AG04450 (cell line): ENCODE measurements at regions not wholly inside any gene's neighbourhood (a gene's known extent, or its start where the extent isn't known, plus 50 kb on each side); places are given as distances from the start of the nearest gene placed in this dataset.

ENCODE experiments used
- CTCF ChIA-PET: fragments of 300-600, 350-600 bp; formaldehyde crosslinking; extraction: SDS; loops from one replicate; lab custom pipeline; 2022; ENCODE audit warnings: antibody characterized with exemption, inconsistent platforms; lab: Charles Lee
- POLR2A ChIA-PET: fragments of 350-600 bp; formaldehyde crosslinking; extraction: SDS; loops from one replicate; lab custom pipeline; 2021; ENCODE audit warnings: antibody characterized with exemption, inconsistent platforms; lab: Yijun Ruan, JAX
- DNase-seq: peaks from one replicate; pipeline ENCODE4 v3.0.0-alpha.2; 2011; ENCODE audit warnings: low read depth, low spot score
- H3K27ac ChIP-seq: one replicate; pipeline ENCODE4 v1.5.1; 2012; ENCODE audit warnings: low read depth, low read length, control low read depth
- H3K27me3 ChIP-seq: one replicate; pipeline ENCODE4 v1.6.0; 2012; ENCODE audit warnings: low read length; ENCODE audit not compliant: control insufficient read depth, insufficient read depth
- H3K4me3 ChIP-seq: 2 replicates; pipeline ENCODE4 v1.5.1; 2011; ENCODE audit warnings: mild to moderate bottlenecking, low read depth, low read length, control low read depth
- H3K9me3 ChIP-seq: 2 replicates; pipeline ENCODE4 v1.5.1; 2012; ENCODE audit warnings: low read length; ENCODE audit not compliant: control insufficient read depth, insufficient read depth
- CTCF ChIP-seq: IDR thresholded peaks from 2 replicates; pipeline ENCODE4 v1.5.1; 2011; ENCODE audit warnings: low read depth, low read length, control low read depth, inconsistent platforms

- H3K27ac ChIP-seq = no peak overlapping the region
- no peak for DNase-seq
- POLR2A ChIA-PET = no interaction called here
- no peak for TF ChIP-seq CTCF
- H3K27me3 ChIP-seq = no peaks in the 10 kb centered on the region
- CTCF ChIA-PET = no interaction called here
- H3K4me3 ChIP-seq = no peak overlapping the region
- H3K9me3 ChIP-seq = no peaks in the 10 kb centered on the region; the same call in 1 of the 2 replicates
Measured at GRCh38 chr11:69394234-69394868, 87.1 kb upstream of the LINC01488 start.

- no peaks in the 10 kb centered on the region for H3K27me3 ChIP-seq
- ChIA-PET POLR2A (no interaction called here), CTCF (no interaction called here)
- H3K9me3 ChIP-seq = no peaks in the 10 kb centered on the region; the same call in 1 of the 2 replicates
- H3K4me3 ChIP-seq = no peak overlapping the region
- DNase-seq = no peak
- no peak for TF ChIP-seq CTCF
- H3K27ac ChIP-seq = no peak overlapping the region
Measured at GRCh38 chr11:69394869-69395246, 86.6 kb upstream of the LINC01488 start.

- no peaks in the 10 kb centered on the region for H3K27me3 ChIP-seq
- H3K4me3 ChIP-seq = no peak overlapping the region
- H3K9me3 ChIP-seq = no peaks in the 10 kb centered on the region; the same call in 1 of the 2 replicates
- no peak for TF ChIP-seq CTCF
- no peak for DNase-seq
- POLR2A ChIA-PET = no interaction called here
- CTCF ChIA-PET = no interaction called here
- H3K27ac ChIP-seq = no peak overlapping the region
Measured at GRCh38 chr11:69395287-69395686, 86.2 kb upstream of the LINC01488 start.

GRCh38 chr11:69396051-69396947 is 85.2 kb upstream of the LINC01488 start:
- ChIA-PET POLR2A (no interaction called here), CTCF (no interaction called here)
- no peak overlapping the region for H3K27ac ChIP-seq
- no peaks in the 10 kb centered on the region; the same call in 1 of the 2 replicates for H3K9me3 ChIP-seq
- no peak overlapping the region for H3K4me3 ChIP-seq
- TF ChIP-seq CTCF = no peak
- H3K27me3 ChIP-seq = no peaks in the 10 kb centered on the region
- DNase-seq = no peak

GRCh38 chr11:69396948-69397307 is 84.5 kb upstream of the LINC01488 start:
- no peaks in the 10 kb centered on the region; the same call in 1 of the 2 replicates for H3K9me3 ChIP-seq
- H3K27ac ChIP-seq = no peak overlapping the region
- no peaks in the 10 kb centered on the region for H3K27me3 ChIP-seq
- TF ChIP-seq CTCF = no peak
- DNase-seq = no peak
- ChIA-PET CTCF (no interaction called here), POLR2A (no interaction called here)
- no peak overlapping the region for H3K4me3 ChIP-seq
